H1 (cell line): ENCODE measurements at regions not wholly inside any gene's neighbourhood (a gene's known extent, or its start where the extent isn't known, plus 50 kb on each side); places are given as distances from the start of the nearest gene placed in this dataset.

Experiments used
- CBX5 ChIP-seq: fragments of 300-800, 300-1000 bp; sonication (generic); IDR thresholded peaks from 2 replicates; pipeline ENCODE4 v1.7.1; 2016; ENCODE audit warnings: antibody characterized with exemption, low read length, low read depth
- CHD7 ChIP-seq: fragments of 300-600 bp; sonication (generic); IDR thresholded peaks from 2 replicates; pipeline ENCODE4 v1.7.1; 2012; ENCODE audit warnings: low read length, moderate library complexity, mild to moderate bottlenecking, inconsistent platforms; ENCODE audit not compliant: insufficient replicate concordance
- GABPA ChIP-seq: IDR thresholded peaks from 2 replicates; pipeline ENCODE4 v1.6.1; 2011; ENCODE audit warnings: mild to moderate bottlenecking, low read length, moderate library complexity, borderline replicate concordance; ENCODE audit not compliant: insufficient read depth
- JUND ChIP-seq: IDR thresholded peaks from 2 replicates; pipeline ENCODE4 v1.6.1; 2011; ENCODE audit warnings: mild to moderate bottlenecking, improper control_type of control experiment, low read length
- KDM1A ChIP-seq: fragments of 200-600, 300-600 bp; sonication (generic); IDR thresholded peaks from 2 replicates; pipeline ENCODE4 v1.7.1; 2016; ENCODE audit warnings: mild to moderate bottlenecking, low read length, borderline replicate concordance
- POU5F1 ChIP-seq: IDR thresholded peaks from 2 replicates; pipeline ENCODE4 v1.6.1; 2011; ENCODE audit warnings: low read depth, mild to moderate bottlenecking, low read length, moderate library complexity
- RBBP5 ChIP-seq: IDR thresholded peaks from 2 replicates; pipeline ENCODE4 v1.7.1; 2012; ENCODE audit warnings: low read depth, mild to moderate bottlenecking, inconsistent platforms, low read length, moderate library complexity, borderline replicate concordance
- SAP30 ChIP-seq: fragments of 300-600 bp; sonication (generic); IDR thresholded peaks from 2 replicates; pipeline ENCODE4 v1.7.1; 2012; ENCODE audit warnings: low read length, moderate library complexity, mild to moderate bottlenecking, inconsistent platforms; ENCODE audit not compliant: insufficient read depth, insufficient replicate concordance
- TAF1 ChIP-seq: IDR thresholded peaks from 2 replicates; pipeline ENCODE4 v1.6.1; 2011; ENCODE audit warnings: mild to moderate bottlenecking, low read depth, low read length
- TCF12 ChIP-seq: IDR thresholded peaks from 2 replicates; pipeline ENCODE4 v1.6.1; 2011; ENCODE audit warnings: low read depth, mild to moderate bottlenecking, low read length
- TF ChIP-seq, protein P1 (sequence below): IDR thresholded peaks from 2 replicates; pipeline ENCODE4 v1.6.1; 2011; ENCODE audit warnings: low read length, improper control_type of control experiment

DNA sequence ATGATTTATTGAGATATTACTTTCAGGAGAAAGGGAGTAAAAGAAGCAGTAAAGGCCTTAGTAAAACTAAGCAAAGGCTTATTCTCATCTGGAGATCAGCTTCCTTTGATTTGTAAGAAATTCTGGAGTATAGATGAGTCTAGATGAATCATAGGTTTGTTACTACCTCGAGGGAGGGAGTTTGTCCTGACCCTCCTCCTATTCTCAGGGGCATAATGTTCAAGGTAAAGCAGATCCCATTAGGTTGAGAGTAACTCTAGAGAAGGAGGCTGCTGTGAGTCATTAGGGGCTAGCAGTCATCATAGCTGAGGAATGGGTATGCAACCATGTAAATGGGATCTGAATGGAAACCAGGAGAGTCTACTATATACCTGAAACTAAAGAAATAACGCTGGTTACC, 155.5 kb upstream of the MOCS2 start (continued):
- no peak for TF ChIP-seq CHD7
- no peak for TF ChIP-seq POU5F1
- no peak for TF ChIP-seq KDM1A
- TF ChIP-seq GABPA, result no peak
- no peak for TF ChIP-seq CBX5
- TF ChIP-seq TCF12, result no peak
- TF ChIP-seq, protein P1, sequence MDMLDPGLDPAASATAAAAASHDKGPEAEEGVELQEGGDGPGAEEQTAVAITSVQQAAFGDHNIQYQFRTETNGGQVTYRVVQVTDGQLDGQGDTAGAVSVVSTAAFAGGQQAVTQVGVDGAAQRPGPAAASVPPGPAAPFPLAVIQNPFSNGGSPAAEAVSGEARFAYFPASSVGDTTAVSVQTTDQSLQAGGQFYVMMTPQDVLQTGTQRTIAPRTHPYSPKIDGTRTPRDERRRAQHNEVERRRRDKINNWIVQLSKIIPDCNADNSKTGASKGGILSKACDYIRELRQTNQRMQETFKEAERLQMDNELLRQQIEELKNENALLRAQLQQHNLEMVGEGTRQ, result no peak
- TF ChIP-seq JUND, result no peak
- TF ChIP-seq TAF1, result no peak
- TF ChIP-seq RBBP5, result no peak
- TF ChIP-seq SAP30, result no peak
